Natural killer cell treated with Interleukin-12 subunit alpha and Interleukin-12 subunit beta and Interleukin-15 and Interleukin-18, amount 100 ng/mL, for 72 hours (primary cell): ENCODE measurements at regions not wholly inside any gene's neighbourhood (a gene's known extent, or its start where the extent isn't known, plus 50 kb on each side); places are given as distances from the start of the nearest gene placed in this dataset.
"Not testable (repeated sequence)": the region's sequence is repeated elsewhere in the genome, so short reads cannot be mapped to it uniquely, and the experiment has no call there.

Experiments used
- ATAC-seq, 2 donors: fragments of 150-1000 bp; cut with Tn5 transposase in 1 of 2; sonication (Bioruptor Pico), chemical (Tn5 transposase) in 1 of 2; 2 replicates each; pipeline ENCODE4 v1.10.0; 2021
- DNase-seq: peaks from one replicate; pipeline ENCODE4 v3.0.0; 2022; ENCODE audit warnings: low spot score
- H3K27ac Mint-ChIP-seq, 2 donors: 1 replicate in 1 of 2; 2 replicates in 1 of 2; pipeline ENCODE4 v1.8.0; 2022; ENCODE audit warnings: mixed read lengths in 2 of 2, mild to moderate bottlenecking in 1 of 2, moderate library complexity in 1 of 2
- H3K27me3 Mint-ChIP-seq, 2 donors: 1 replicate in 1 of 2; 2 replicates in 1 of 2; pipeline ENCODE4 v1.8.0; 2022; ENCODE audit warnings: mixed read lengths in 2 of 2
- H3K36me3 Mint-ChIP-seq: one replicate; pipeline ENCODE4 v1.8.0; 2022; ENCODE audit warnings: mixed read lengths
- H3K4me1 Mint-ChIP-seq, 2 donors: 1 replicate in 1 of 2; 2 replicates in 1 of 2; pipeline ENCODE4 v1.8.0; 2022; ENCODE audit warnings: low read depth in 2 of 2, mixed read lengths in 2 of 2, mild to moderate bottlenecking in 1 of 2
- H3K4me3 Mint-ChIP-seq: one replicate; pipeline ENCODE4 v1.8.0; 2022; ENCODE audit warnings: mixed read lengths
- H3K9me3 Mint-ChIP-seq: 2 replicates; pipeline ENCODE4 v1.8.0; 2022; ENCODE audit warnings: mixed read lengths

- Mint-ChIP-seq H3K27me3 (no peaks in the 10 kb centered on the region), H3K36me3 (no peaks in the 10 kb centered on the region), H3K4me3 (no peak overlapping the region), H3K9me3 (no peaks in the 10 kb centered on the region), H3K27ac (no peak overlapping the region), H3K4me1 (no peaks in the 10 kb centered on the region)
- DNase-seq (no peak), ATAC-seq (no peak)
These were observed 63.1 kb downstream of the MATN1 start for GRCh38 chr1:30660241-30660640.

GRCh38 chr1:30659702-30660101 is 63.7 kb downstream of the MATN1 start:
- Mint-ChIP-seq H3K27me3 (no peaks in the 10 kb centered on the region), H3K9me3 (no peaks in the 10 kb centered on the region), H3K4me3 (no peak overlapping the region), H3K36me3 (no peaks in the 10 kb centered on the region), H3K4me1 (no peaks in the 10 kb centered on the region), H3K27ac (no peak overlapping the region)
- DNase-seq (no peak), ATAC-seq (no peak)

GRCh38 chr1:30658375-30658774 is 65.0 kb downstream of the MATN1 start:
- DNase-seq, H3K4me1 Mint-ChIP-seq, H3K36me3 Mint-ChIP-seq, H3K27me3 Mint-ChIP-seq, H3K4me3 Mint-ChIP-seq, H3K27ac Mint-ChIP-seq, H3K9me3 Mint-ChIP-seq, ATAC-seq: not testable (repeated sequence)

GRCh38 chr1:30658014-30658336 is 65.4 kb downstream of the MATN1 start:
- Mint-ChIP-seq H3K4me1 (no peaks in the 10 kb centered on the region), H3K27ac (no peak overlapping the region), H3K36me3 (no peaks in the 10 kb centered on the region), H3K4me3 (no peak overlapping the region), H3K27me3 (no peaks in the 10 kb centered on the region), H3K9me3 (no peaks in the 10 kb centered on the region)
- DNase-seq (no peak), ATAC-seq (no peak)

GRCh38 chr1:30657131-30658013 is 66.0 kb downstream of the MATN1 start:
- Mint-ChIP-seq H3K36me3 (no peaks in the 10 kb centered on the region), H3K27ac (no peak overlapping the region), H3K9me3 (no peaks in the 10 kb centered on the region), H3K4me3 (no peak overlapping the region), H3K4me1 (no peaks in the 10 kb centered on the region), H3K27me3 (peaks cover 0 to 1% of the 10 kb centered on the region in 2 donors)
- ATAC-seq (no peak), DNase-seq (no peak)

- Mint-ChIP-seq H3K9me3 (no peaks in the 10 kb centered on the region), H3K4me1 (no peaks in the 10 kb centered on the region), H3K27ac (no peak overlapping the region), H3K27me3 (peaks cover 0 to 3% of the 10 kb centered on the region in 2 donors), H3K4me3 (no peak overlapping the region), H3K36me3 (no peaks in the 10 kb centered on the region)
- DNase-seq = no peak
- ATAC-seq = peak in 1 of 2 donors; percentile 21
These were observed 67.0 kb downstream of the MATN1 start for GRCh38 chr1:30656171-30656940.

- no peaks in the 10 kb centered on the region for H3K4me1 Mint-ChIP-seq
- H3K4me3 Mint-ChIP-seq = no peak overlapping the region
- H3K36me3 Mint-ChIP-seq = no peaks in the 10 kb centered on the region
- H3K27me3 Mint-ChIP-seq = peaks cover 2 to 5% of the 10 kb centered on the region in 2 donors
- ATAC-seq (no peak), DNase-seq (no peak)
- H3K9me3 Mint-ChIP-seq = no peaks in the 10 kb centered on the region
- H3K27ac Mint-ChIP-seq = no peak overlapping the region
These were observed 67.7 kb downstream of the MATN1 start for GRCh38 chr1:30655672-30656071.

DNA sequence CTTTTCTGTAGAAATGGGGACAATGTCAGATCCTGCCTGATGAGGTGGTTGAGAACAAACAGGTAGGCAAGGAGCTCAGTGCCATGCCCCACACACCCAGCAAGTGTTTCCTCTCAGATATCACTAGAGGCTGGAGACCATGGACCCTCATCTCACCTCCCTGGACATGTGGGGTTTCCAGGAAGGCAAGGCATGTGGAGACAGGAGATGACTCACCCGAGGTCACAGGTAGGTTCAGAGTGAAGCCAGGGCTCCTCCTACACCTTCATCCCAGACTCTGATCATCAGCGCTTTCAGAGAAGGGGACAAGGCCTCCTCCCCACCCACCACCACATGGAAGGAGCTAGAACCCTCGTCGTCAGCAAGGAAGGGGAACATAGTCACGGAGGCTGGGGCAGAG is 69.2 kb downstream of the MATN1 start:
- Mint-ChIP-seq H3K27ac (no peak overlapping the region), H3K4me3 (no peak overlapping the region), H3K36me3 (no peaks in the 10 kb centered on the region), H3K9me3 (no peaks in the 10 kb centered on the region), H3K27me3 (peaks cover 17 to 20% of the 10 kb centered on the region in 2 donors), H3K4me1 (no peaks in the 10 kb centered on the region)
- ATAC-seq (no peak), DNase-seq (no peak)

- DNase-seq (no peak), ATAC-seq (no peak)
- Mint-ChIP-seq H3K36me3 (no peaks in the 10 kb centered on the region), H3K27me3 (peaks cover 20 to 24% of the 10 kb centered on the region in 2 donors), H3K4me3 (no peak overlapping the region), H3K9me3 (no peaks in the 10 kb centered on the region), H3K4me1 (no peaks in the 10 kb centered on the region), H3K27ac (no peak overlapping the region)
These were observed 71.1 kb downstream of the MATN1 start for GRCh38 chr1:30652152-30652841.

DNA sequence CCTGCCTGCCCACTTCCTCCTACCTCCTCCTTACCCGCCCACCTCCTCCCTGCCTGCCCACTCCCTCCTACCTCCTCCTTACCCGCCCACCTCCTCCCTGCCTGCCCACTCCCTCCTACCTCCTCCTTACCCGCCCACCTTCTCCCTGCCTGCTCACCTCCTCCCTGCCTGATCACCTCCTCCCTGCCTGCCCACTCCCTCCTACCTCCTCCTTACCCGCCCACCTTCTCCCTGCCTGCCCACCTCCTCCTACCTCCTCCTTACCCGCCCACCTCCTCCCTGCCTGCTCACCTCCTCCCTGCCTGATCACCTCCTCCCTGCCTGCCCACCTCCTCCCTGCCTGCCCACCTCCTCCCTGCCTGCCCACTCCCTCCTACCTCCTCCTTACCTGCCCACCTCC is 72.0 kb downstream of the MATN1 start:
- peaks cover 22 to 24% of the 10 kb centered on the region in 2 donors for H3K27me3 Mint-ChIP-seq
- H3K27ac Mint-ChIP-seq, H3K36me3 Mint-ChIP-seq, H3K9me3 Mint-ChIP-seq, H3K4me3 Mint-ChIP-seq, DNase-seq, ATAC-seq, H3K4me1 Mint-ChIP-seq: not testable (repeated sequence)

DNA sequence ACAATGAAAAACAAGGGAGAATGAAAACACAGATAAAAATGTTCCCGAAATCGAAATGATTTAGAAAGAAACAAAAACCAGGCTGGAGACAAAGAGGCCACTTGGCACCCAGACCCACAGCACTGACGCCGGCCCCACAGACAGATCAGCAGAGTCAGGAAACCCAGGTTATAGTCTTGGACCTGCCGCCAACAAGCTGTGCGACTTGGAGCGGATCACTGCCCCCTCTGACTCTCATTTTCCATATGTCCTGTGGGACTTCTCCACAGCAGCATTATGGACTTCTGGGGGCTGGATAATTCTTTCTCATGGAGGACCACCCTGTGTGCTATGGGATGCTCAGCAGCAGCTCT is 72.4 kb downstream of the MATN1 start:
- H3K27ac Mint-ChIP-seq = no peak overlapping the region
- no peaks in the 10 kb centered on the region for H3K36me3 Mint-ChIP-seq
- DNase-seq = no peak
- H3K4me1 Mint-ChIP-seq = no peaks in the 10 kb centered on the region
- H3K4me3 Mint-ChIP-seq = no peak overlapping the region
- peaks cover 23 to 27% of the 10 kb centered on the region in 2 donors for H3K27me3 Mint-ChIP-seq
- H3K9me3 Mint-ChIP-seq = no peaks in the 10 kb centered on the region
- no peak for ATAC-seq

- Mint-ChIP-seq H3K4me3 (no peak overlapping the region), H3K4me1 (no peaks in the 10 kb centered on the region), H3K27ac (no peak overlapping the region), H3K27me3 (peaks cover 30 to 33% of the 10 kb centered on the region in 2 donors), H3K36me3 (no peaks in the 10 kb centered on the region), H3K9me3 (no peaks in the 10 kb centered on the region)
- no peak for DNase-seq
- ATAC-seq = peak in 1 of 2 donors; percentile 24
These were observed 73.1 kb downstream of the MATN1 start for GRCh38 chr1:30650038-30650967.

GRCh38 chr1:30649321-30649991 is 73.9 kb downstream of the MATN1 start:
- Mint-ChIP-seq H3K4me3 (no peak overlapping the region), H3K9me3 (no peaks in the 10 kb centered on the region), H3K4me1 (no peaks in the 10 kb centered on the region), H3K36me3 (no peaks in the 10 kb centered on the region), H3K27ac (no peak overlapping the region), H3K27me3 (peaks cover 31 to 38% of the 10 kb centered on the region in 2 donors)
- no peak for DNase-seq
- no peak for ATAC-seq
